Neuronal stem cell (in vitro differentiated cells): ENCODE measurements at regions not wholly inside any gene's neighbourhood (a gene's known extent, or its start where the extent isn't known, plus 50 kb on each side); places are given as distances from the start of the nearest gene placed in this dataset.

Experiments
- DNase-seq: peaks from one replicate; pipeline ENCODE4 v3.0.0-alpha.2; 2013; ENCODE audit warnings: low spot score
- H2AFZ ChIP-seq: one replicate; pipeline ENCODE4 v1.6.1; 2013; ENCODE audit warnings: mild to moderate bottlenecking, low read length, inconsistent platforms
- H2AK5ac ChIP-seq: 2 replicates; pipeline ENCODE4 v1.6.1; 2013; ENCODE audit warnings: low read depth, mild to moderate bottlenecking, inconsistent platforms, low read length, moderate library complexity, mixed read lengths
- H2BK120ac ChIP-seq: 2 replicates; pipeline ENCODE4 v1.6.1; 2013; ENCODE audit warnings: low read depth, mild to moderate bottlenecking, inconsistent platforms, low read length, moderate library complexity, mixed read lengths
- H2BK12ac ChIP-seq: one replicate; pipeline ENCODE4 v1.6.1; 2013; ENCODE audit warnings: low read length, inconsistent platforms
- H2BK15ac ChIP-seq: 2 replicates; pipeline ENCODE4 v1.6.1; 2013; ENCODE audit warnings: mild to moderate bottlenecking, low read length, inconsistent platforms, mixed read lengths
- H2BK5ac ChIP-seq: one replicate; pipeline ENCODE4 v1.6.1; 2013; ENCODE audit warnings: inconsistent platforms, mild to moderate bottlenecking, low read length, moderate library complexity
- H3K14ac ChIP-seq: one replicate; pipeline ENCODE4 v1.6.1; 2013; ENCODE audit warnings: low read length, inconsistent platforms
- H3K18ac ChIP-seq: 2 replicates; pipeline ENCODE4 v1.6.1; 2013; ENCODE audit warnings: low read length, inconsistent platforms
- H3K23ac ChIP-seq: 2 replicates; pipeline ENCODE4 v1.6.1; 2013; ENCODE audit warnings: low read depth, mild to moderate bottlenecking, mixed read lengths, low read length, inconsistent platforms; ENCODE audit not compliant: poor library complexity
- H3K27ac ChIP-seq: replicated peaks from 3 replicates; pipeline ENCODE4 v1.5.1; 2013; ENCODE audit warnings: low read length, inconsistent platforms
- H3K27me3 ChIP-seq, 3 experiments: 2 replicates each; pipeline ENCODE4 v1.6.1; 2013; ENCODE audit warnings: low read length in 3 of 3, mild to moderate bottlenecking in 2 of 3, inconsistent platforms in 1 of 3, low read depth in 1 of 3, mixed read lengths in 1 of 3, moderate library complexity in 1 of 3; ENCODE audit not compliant: control insufficient read depth in 3 of 3, insufficient read depth in 3 of 3
- H3K36me3 ChIP-seq, 2 donors: replicated peaks in 1 of 2; 2 replicates each; pipeline ENCODE4 v1.6.1; 2013; ENCODE audit warnings: low read length in 2 of 2; ENCODE audit not compliant: control insufficient read depth in 2 of 2, insufficient read depth in 2 of 2
- H3K4ac ChIP-seq: 2 replicates; pipeline ENCODE4 v1.6.1; 2013; ENCODE audit warnings: inconsistent platforms, mild to moderate bottlenecking, low read length, moderate library complexity
- H3K4me1 ChIP-seq, 2 donors: 1 replicate in 1 of 2; 2 replicates in 1 of 2; pipeline ENCODE4 v1.6.1; 2013; ENCODE audit warnings: low read length in 2 of 2, low read depth in 1 of 2; ENCODE audit not compliant: control insufficient read depth in 2 of 2, insufficient read depth in 1 of 2
- H3K4me2 ChIP-seq: one replicate; pipeline ENCODE4 v1.6.1; 2013; ENCODE audit warnings: mild to moderate bottlenecking, low read length, inconsistent platforms; ENCODE audit not compliant: insufficient read depth, poor library complexity, severe bottlenecking
- H3K4me3 ChIP-seq, 2 donors: 2 replicates each; pipeline ENCODE4 v1.5.1; 2013; ENCODE audit warnings: low read length in 2 of 2, mild to moderate bottlenecking in 2 of 2, inconsistent platforms in 1 of 2, moderate library complexity in 1 of 2
- H3K79me1 ChIP-seq: one replicate; pipeline ENCODE4 v1.6.1; 2013; ENCODE audit warnings: low read depth, mild to moderate bottlenecking, inconsistent platforms, low read length, moderate library complexity
- H3K9ac ChIP-seq: one replicate; pipeline ENCODE4 v1.6.1; 2013; ENCODE audit warnings: mild to moderate bottlenecking, low read depth, low read length, inconsistent platforms; ENCODE audit not compliant: poor library complexity
- H3K9me3 ChIP-seq, 2 donors: replicated peaks in 1 of 2; 2 replicates each; pipeline versions ENCODE3 to v1.6.1; 2013; ENCODE audit warnings: low read length in 2 of 2, mild to moderate bottlenecking in 2 of 2, inconsistent platforms in 1 of 2, low read depth in 1 of 2, mixed read lengths in 1 of 2, moderate library complexity in 1 of 2; ENCODE audit not compliant: control insufficient read depth in 2 of 2, insufficient read depth in 1 of 2
- H4K8ac ChIP-seq: one replicate; pipeline ENCODE4 v1.6.1; 2013; ENCODE audit warnings: low read depth, mild to moderate bottlenecking, inconsistent platforms, low read length, moderate library complexity
- H4K91ac ChIP-seq: one replicate; pipeline ENCODE4 v1.6.1; 2013; ENCODE audit warnings: low read length, low read depth, mild to moderate bottlenecking, inconsistent platforms; ENCODE audit not compliant: poor library complexity
- WGBS, 2 donors: extraction: QIAGEN DNeasy Blood & Tissue Kit; methylation state at CpG; one replicate each; pipeline ENCODE4 v1.1.7; 2013; ENCODE audit warnings: missing lambda C conversion rate in 2 of 2, mixed read lengths in 1 of 2; ENCODE audit not compliant: insufficient read length in 2 of 2, insufficient replicate concordance in 1 of 2; ENCODE audit errors: extremely low coverage in 2 of 2; 5-methylcytosine and 5-hydroxymethylcytosine counted together

DNA sequence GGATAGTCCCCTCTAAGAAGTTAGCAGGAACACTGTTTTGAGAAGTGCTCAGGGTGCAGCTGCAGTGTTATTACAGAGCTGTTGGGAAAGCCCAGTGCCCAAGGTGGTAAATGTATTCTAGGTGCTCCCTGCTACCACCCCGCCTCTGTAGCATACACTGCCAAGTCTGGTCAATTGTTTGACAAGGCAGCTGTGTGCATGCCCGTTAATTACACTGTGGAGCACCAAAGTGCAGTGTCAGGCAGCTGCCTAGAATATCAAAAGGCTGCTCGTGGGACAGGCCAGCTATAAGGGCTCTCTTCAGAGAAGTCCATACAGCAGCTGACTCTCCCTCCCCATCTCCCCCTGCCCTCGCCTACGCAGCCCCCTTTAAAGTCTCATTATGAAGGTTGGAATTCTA is 99.9 kb upstream of the KLHL13 start:
- DNase-seq = no peak
- no peak overlapping the region for H2BK5ac ChIP-seq
- H2BK12ac ChIP-seq = no peak overlapping the region
- H2AFZ ChIP-seq = no peak overlapping the region
- H3K4ac ChIP-seq = no peak overlapping the region
- no peak overlapping the region for H3K27ac ChIP-seq
- H3K27me3 ChIP-seq = peaks cover 0 to 9% (median 0%) of the 10 kb centered on the region in 3 experiments
- H4K8ac ChIP-seq = no peak overlapping the region
- no peak overlapping the region for H2BK15ac ChIP-seq
- H3K4me3 ChIP-seq = no peak overlapping the region
- no peak overlapping the region for H2AK5ac ChIP-seq
- no peaks in the 10 kb centered on the region for H3K36me3 ChIP-seq
- no peak overlapping the region for H3K14ac ChIP-seq
- H3K23ac ChIP-seq = no peak overlapping the region
- peaks cover 0 to 2% of the 10 kb centered on the region in 2 donors for H3K4me1 ChIP-seq
- no peak overlapping the region for H3K18ac ChIP-seq
- no peaks in the 10 kb centered on the region for H3K9me3 ChIP-seq
- no peaks in the 10 kb centered on the region for H3K79me1 ChIP-seq
- no peak overlapping the region for H3K4me2 ChIP-seq
- no peak overlapping the region for H4K91ac ChIP-seq
- no peak overlapping the region for H3K9ac ChIP-seq
- WGBS, 2 donors = no CpG with 5 or more reads among the region's 5 CpGs
- H2BK120ac ChIP-seq = no peak overlapping the region

DNA sequence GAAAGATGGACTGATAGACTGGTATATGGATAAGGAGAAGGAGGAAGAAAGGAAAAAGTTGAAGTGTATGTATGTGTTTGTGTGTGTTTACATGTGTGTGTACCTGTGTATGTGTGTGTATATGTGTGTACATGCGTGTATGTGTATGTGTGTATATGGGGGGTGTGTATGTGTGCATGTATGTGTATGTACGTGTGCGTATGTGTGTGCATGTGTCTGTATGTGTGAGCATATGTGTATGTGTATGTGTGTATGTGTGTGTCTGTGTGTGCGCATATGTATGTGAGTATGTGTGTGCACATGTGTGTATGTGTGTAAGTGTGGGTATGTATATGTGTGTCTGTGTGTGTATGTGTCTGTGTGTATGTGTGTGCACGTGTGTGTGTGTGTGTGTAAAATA is 101.5 kb upstream of the KLHL13 start:
- no peak overlapping the region for H2BK5ac ChIP-seq
- H3K36me3 ChIP-seq = no peaks in the 10 kb centered on the region
- DNase-seq = no peak
- H3K79me1 ChIP-seq = no peaks in the 10 kb centered on the region
- H3K4me1 ChIP-seq = no peaks in the 10 kb centered on the region
- H2BK15ac ChIP-seq = no peak overlapping the region
- H3K9me3 ChIP-seq = no peaks in the 10 kb centered on the region
- no peak overlapping the region for H3K14ac ChIP-seq
- WGBS, 2 donors = no CpG with 5 or more reads among the region's 5 CpGs
- H3K27me3 ChIP-seq = peaks cover 0 to 5% (median 0%) of the 10 kb centered on the region in 3 experiments
- H2BK120ac ChIP-seq = no peak overlapping the region
- H3K4me2 ChIP-seq = no peak overlapping the region
- no peak overlapping the region for H3K27ac ChIP-seq
- H3K9ac ChIP-seq = no peak overlapping the region
- no peak overlapping the region for H2BK12ac ChIP-seq
- no peak overlapping the region for H4K8ac ChIP-seq
- H2AFZ ChIP-seq = no peak overlapping the region
- no peak overlapping the region for H3K18ac ChIP-seq
- H3K4me3 ChIP-seq = peak overlapping the region in 1 of 2 donors; percentile 60
- no peak overlapping the region for H3K4ac ChIP-seq
- no peak overlapping the region for H4K91ac ChIP-seq
- no peak overlapping the region for H3K23ac ChIP-seq
- H2AK5ac ChIP-seq = no peak overlapping the region

DNA sequence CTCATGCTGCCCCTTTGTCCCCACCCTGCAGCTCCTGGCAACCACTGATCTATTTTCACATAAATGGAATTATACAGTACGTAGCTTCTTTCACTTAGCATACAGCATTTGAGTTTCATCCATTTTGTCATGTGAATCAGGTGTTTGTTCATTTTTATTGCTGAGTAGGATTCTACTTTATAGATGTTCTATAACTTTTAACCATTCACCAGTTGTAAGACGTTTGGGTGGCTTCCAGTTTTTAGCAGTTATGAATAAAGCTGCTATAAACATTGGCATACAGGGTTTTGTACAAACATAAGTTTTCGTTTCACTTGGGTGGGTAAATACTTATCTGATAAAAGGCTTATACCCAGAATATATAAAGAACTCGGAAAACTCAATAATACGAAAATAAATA is 102.3 kb upstream of the KLHL13 start:
- Histone ChIP-seq H3K4me1 (no peaks in the 10 kb centered on the region), H3K36me3 (no peaks in the 10 kb centered on the region), H3K4me3 (no peak overlapping the region), H3K9ac (no peak overlapping the region), H3K9me3 (no peaks in the 10 kb centered on the region), H3K14ac (no peak overlapping the region), H3K27ac (no peak overlapping the region), H3K18ac (no peak overlapping the region), H2AK5ac (no peak overlapping the region), H2BK5ac (no peak overlapping the region), H4K91ac (no peak overlapping the region), H3K4me2 (no peak overlapping the region), H2AFZ (no peak overlapping the region), H3K79me1 (no peaks in the 10 kb centered on the region), H3K27me3 (peaks cover 0 to 5% (median 0%) of the 10 kb centered on the region in 3 experiments), H3K4ac (no peak overlapping the region), H4K8ac (no peak overlapping the region), H2BK15ac (no peak overlapping the region), H3K23ac (no peak overlapping the region), H2BK12ac (no peak overlapping the region), H2BK120ac (no peak overlapping the region)
- WGBS, 2 donors = no CpG with 5 or more reads among the region's 5 CpGs
- no peak for DNase-seq

DNA sequence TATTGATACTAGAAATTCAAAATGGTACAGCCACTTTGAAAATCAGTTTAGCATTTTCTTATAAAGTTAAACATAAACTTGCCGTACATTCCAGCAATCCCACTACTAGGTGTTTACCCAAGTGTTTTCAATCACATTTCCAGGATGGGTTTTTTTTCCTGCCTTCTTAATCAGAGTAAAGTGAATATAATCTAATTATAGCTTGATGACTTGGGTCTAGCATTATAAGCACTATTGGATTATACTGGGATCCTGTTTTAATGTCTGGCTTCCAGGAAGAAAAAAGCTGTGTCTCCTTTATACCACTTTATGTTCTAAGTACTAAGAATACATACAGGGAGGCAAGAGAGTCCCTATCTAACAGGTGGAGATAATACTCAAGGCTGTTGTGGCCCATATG is 103.3 kb upstream of the KLHL13 start:
- Histone ChIP-seq H3K4ac (no peak overlapping the region), H4K91ac (no peak overlapping the region), H3K18ac (no peak overlapping the region), H3K79me1 (no peaks in the 10 kb centered on the region), H3K4me1 (no peaks in the 10 kb centered on the region), H2AFZ (no peak overlapping the region), H3K4me2 (no peak overlapping the region), H2BK15ac (no peak overlapping the region), H3K36me3 (no peaks in the 10 kb centered on the region), H3K14ac (no peak overlapping the region), H2BK5ac (no peak overlapping the region), H3K4me3 (no peak overlapping the region), H2BK120ac (no peak overlapping the region), H3K9me3 (no peaks in the 10 kb centered on the region), H3K9ac (no peak overlapping the region), H2AK5ac (no peak overlapping the region), H3K23ac (no peak overlapping the region), H3K27me3 (peaks cover 0 to 5% (median 0%) of the 10 kb centered on the region in 3 experiments), H2BK12ac (no peak overlapping the region), H3K27ac (no peak overlapping the region), H4K8ac (no peak overlapping the region)
- WGBS, 2 donors = no CpG with 5 or more reads among the region's 1 CpG
- DNase-seq = no peak
